NOMO-1 treated with DMSO at 0.1 percent for 48 hours (cell line): ENCODE measurements at regions not wholly inside any gene's neighbourhood (a gene's known extent, or its start where the extent isn't known, plus 50 kb on each side); places are given as distances from the start of the nearest gene placed in this dataset.

ENCODE experiments used
- DNase-seq: peaks from one replicate; lab custom pipeline; 2025; ENCODE audit not compliant: unreplicated experiment; lab: John Stamatoyannopoulos, UW

GRCh38 chr11:120017582-120018150, 120.2 kb downstream of the TRIM29 start:
- no peak for DNase-seq

- DNase-seq = no peak
Measured at GRCh38 chr11:120013325-120014250, 124.3 kb downstream of the TRIM29 start.

GRCh38 chr11:120012245-120012644, 125.7 kb downstream of the TRIM29 start:
- no peak for DNase-seq

- DNase-seq = no peak
Measured at GRCh38 chr11:120011836-120012235, 126.1 kb downstream of the TRIM29 start.

GRCh38 chr11:120010775-120011174, 127.1 kb downstream of the TRIM29 start:
- no peak for DNase-seq

- no peak for DNase-seq
Measured at GRCh38 chr11:120009938-120010337, 128.0 kb downstream of the TRIM29 start.

- no peak for DNase-seq
Measured at GRCh38 chr11:120007144-120007543, 130.8 kb downstream of the TRIM29 start.

DNA sequence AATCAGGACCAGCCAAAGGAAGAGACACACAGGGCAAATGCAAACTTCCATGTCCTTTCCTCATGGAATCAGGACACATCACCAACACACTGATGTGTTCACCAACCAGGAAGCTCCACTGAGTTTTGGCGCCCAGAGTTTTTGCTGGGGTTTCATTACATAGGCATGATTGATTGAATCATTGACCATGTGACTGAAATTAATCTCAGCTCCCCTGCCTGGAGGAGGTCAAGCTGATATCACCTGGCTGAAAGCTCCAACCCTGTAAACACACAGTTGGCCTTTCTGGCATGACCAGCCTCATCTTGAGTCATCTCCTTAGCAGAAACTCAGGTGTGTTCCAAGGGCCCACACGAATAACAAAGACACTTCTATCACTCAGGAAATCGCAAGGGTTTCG, 133.2 kb downstream of the TRIM29 start:
- no peak for DNase-seq

DNA sequence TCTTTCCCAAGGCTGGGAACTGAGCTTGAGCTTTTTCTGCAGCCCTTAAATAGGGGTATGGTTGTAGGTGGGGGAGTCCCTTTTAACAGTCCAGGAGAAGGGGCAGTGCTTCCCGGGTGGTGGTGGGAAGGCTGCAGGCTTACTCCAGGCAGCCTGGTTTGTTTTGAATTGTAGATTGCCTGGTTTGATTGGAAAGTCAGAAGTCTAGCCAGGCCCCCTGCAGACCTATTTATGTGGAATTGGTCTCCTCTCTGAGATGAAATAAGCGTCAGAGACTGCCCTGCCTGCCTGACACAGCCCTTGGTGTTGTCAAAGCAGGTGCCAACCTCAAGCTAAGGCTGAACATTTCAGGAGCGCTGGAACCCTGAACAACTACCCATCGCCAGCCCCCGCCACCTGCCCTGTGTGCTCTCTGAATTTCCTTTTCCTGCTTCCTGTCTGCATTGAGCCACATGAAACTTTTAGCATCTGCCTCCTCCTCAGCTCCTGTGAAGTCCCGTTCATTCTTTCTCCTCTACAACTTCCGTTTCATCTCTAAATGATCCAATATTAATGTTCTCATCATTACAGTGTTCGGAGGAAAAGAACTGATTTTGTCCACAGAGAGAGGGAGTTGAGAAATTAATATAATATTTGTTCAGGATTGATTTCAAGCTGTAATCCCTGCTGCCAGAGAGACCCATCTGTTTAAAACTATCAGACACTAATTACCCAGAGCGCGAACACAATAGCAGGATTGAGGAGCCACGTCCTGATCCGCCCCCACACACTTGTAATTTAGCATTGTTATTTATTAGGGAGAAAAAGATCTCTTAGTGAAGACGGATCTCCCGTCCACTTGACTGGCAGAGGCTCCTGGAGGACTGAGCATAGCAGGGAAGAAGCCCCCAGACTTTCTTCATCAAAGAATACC, 136.5 kb downstream of the TRIM29 start:
- no peak for DNase-seq

GRCh38 chr11:119999220-119999619, 138.7 kb downstream of the TRIM29 start:
- DNase-seq = no peak

DNA sequence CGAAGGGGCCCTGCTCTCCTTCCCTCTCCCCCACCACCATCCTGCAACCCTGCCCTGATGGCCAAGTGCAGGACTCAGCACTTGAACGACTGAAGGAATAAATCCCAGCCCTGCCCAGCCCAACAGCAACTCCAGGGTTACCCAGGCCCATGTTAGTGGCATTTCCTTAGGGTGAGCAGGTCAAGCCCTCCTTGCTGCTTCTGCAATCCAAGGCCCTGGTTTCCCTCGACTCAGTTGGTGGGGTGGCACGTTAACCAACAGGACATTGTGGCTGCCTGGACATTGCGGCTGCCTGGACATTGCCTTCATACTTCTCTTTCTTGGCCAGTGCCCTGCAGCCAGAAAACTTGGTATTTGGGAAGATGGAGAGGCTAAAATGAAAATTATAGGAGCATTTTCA, 141.4 kb downstream of the TRIM29 start:
- no peak for DNase-seq

DNA sequence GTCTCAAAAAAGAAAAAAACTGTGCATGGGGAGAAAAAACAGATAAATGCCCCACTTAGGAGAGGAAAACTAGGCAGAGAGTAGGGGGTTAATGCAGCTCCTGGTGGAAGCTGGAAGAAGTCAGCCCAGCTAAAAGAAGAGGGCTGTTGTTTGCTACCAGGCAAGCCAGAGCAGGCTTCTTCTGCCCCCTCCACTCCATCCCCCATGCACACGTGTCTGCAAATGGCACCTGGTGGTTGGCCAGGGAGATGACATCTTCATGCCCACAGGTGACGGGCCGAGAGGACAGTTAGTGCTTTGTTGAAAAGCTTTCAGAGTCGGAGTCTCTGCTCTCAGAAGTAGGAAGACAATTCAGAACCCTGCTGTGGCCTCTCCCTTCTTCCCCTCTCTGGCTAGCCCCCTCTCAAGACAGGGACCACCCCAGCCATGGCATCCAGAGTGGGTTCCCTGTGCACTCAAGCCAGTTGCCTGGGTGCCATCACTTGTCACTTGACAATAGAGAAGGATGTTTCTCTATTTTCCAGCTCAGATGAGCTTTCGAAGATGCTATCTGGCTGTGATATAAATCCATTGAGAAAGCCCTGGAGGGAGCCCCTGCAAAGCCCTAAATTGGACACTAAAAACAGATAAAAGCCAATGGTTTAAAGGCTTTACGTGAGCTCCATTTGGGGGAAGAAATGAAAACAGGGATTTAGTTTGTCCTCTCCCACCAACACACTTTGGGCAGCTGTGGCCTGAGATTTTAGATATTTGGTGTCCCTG, 142.0 kb downstream of the TRIM29 start:
- DNase-seq = no peak

DNA sequence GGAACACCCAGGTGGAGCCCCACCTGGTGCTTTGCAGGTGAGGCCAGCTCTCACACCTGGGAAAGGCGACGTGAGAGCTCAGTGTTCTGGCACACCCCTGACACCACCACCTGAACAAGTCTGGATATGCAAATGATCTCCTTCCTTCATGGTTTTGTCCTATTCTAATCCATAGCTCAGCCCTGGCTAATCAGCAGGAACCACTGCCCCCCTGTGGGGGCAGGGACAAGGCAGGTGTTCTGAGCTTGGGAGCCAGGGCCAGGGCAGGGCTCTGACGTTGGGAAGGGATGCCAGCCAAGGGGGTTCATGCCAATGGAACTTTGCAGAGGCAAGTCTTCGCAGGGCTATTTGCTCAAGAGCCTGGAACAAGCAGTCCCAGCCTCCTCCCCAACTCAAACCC, 144.2 kb downstream of the TRIM29 start:
- no peak for DNase-seq

- no peak for DNase-seq
Measured at GRCh38 chr11:119992171-119993051, 145.5 kb downstream of the TRIM29 start.

DNA sequence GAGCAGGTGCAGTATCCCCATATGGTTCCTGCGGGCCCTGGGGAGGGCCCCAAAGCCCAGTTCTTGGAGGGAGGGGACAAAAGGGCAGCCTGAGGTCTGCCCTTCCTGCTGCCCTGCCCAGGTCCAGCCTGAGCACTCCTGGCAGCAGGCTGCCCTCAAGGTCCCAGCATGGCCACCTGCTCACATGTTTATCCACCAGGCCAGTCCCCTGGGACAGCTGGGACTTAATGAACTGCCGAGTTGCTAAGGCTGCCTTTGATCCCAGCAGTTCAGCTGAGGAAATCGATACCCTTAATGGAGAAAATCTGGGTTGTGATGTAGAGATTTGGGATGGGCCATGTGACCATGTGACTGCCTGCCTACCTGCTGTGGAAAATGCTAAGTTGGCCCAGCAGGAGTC, 146.2 kb downstream of the TRIM29 start:
- no peak for DNase-seq

- no peak for DNase-seq
Measured at GRCh38 chr11:119991022-119991404, 146.9 kb downstream of the TRIM29 start.

GRCh38 chr11:119990309-119991021, 147.4 kb downstream of the TRIM29 start:
- no peak for DNase-seq

GRCh38 chr11:119989159-119989821, 148.6 kb downstream of the TRIM29 start:
- no peak for DNase-seq

GRCh38 chr11:119985551-119985950, 152.4 kb downstream of the TRIM29 start:
- DNase-seq = no peak
